IMR-90 (cell line): ENCODE measurements at regions not wholly inside any gene's neighbourhood (a gene's known extent, or its start where the extent isn't known, plus 50 kb on each side); places are given as distances from the start of the nearest gene placed in this dataset.

Experiments used
- ATAC-seq: fragments of 200-7000 bp; cut with Tn5 transposase; 2 replicates; pipeline ENCODE4 v1.9.1; 2020; ENCODE audit warnings: low read depth, mild to moderate bottlenecking, moderate library complexity
- BruUV-seq: library from RNA; stranded (reverse); fragments of 400-500 nt; replicated peaks from 2 replicates; lab custom pipeline; 2021; lab: Mats Ljungman, UMichigan
- CTCF ChIA-PET: fragments of 300-600 bp; formaldehyde crosslinking; extraction: SDS; loops from one replicate; lab custom pipeline; 2021; ENCODE audit warnings: antibody characterized with exemption; lab: Yijun Ruan, JAX
- POLR2A ChIA-PET: fragments of 300-600 bp; sonication (Branson Sonifier 250); formaldehyde crosslinking; loops from one replicate; lab custom pipeline; 2022; ENCODE audit warnings: antibody characterized with exemption; ENCODE audit not compliant: unreplicated experiment; lab: Charles Lee
- DNase-seq: peaks from one replicate; pipeline ENCODE4 v3.0.0; 2013
- H2AFZ ChIP-seq: replicated peaks from 2 replicates; pipeline ENCODE3; 2013; ENCODE audit warnings: low read length, mild to moderate bottlenecking; ENCODE audit not compliant: poor library complexity
- H2AK5ac ChIP-seq: 2 replicates; pipeline ENCODE4 v1.6.1; 2013; ENCODE audit warnings: low read depth, low read length, inconsistent platforms
- H2AK9ac ChIP-seq: replicated peaks from 2 replicates; pipeline ENCODE3; 2013; ENCODE audit warnings: mild to moderate bottlenecking, low read depth, low read length, moderate library complexity; ENCODE audit not compliant: poor library complexity
- H2BK120ac ChIP-seq: 2 replicates; pipeline ENCODE4 v1.6.1; 2013; ENCODE audit warnings: low read depth, low read length, inconsistent platforms
- H2BK15ac ChIP-seq: 3 replicates; pipeline ENCODE4 v1.6.1; 2013; ENCODE audit warnings: low read depth, low read length, inconsistent platforms
- H2BK20ac ChIP-seq: 2 replicates; pipeline ENCODE4 v1.6.1; 2013; ENCODE audit warnings: low read depth, mild to moderate bottlenecking, inconsistent platforms, low read length, moderate library complexity
- H2BK5ac ChIP-seq: 2 replicates; pipeline ENCODE4 v1.6.1; 2013; ENCODE audit warnings: mild to moderate bottlenecking, low read depth, low read length, inconsistent platforms; ENCODE audit not compliant: poor library complexity, severe bottlenecking
- H3K14ac ChIP-seq: replicated peaks from 2 replicates; pipeline ENCODE4 v1.6.1; 2013; ENCODE audit warnings: low read depth, low read length, inconsistent platforms
- H3K18ac ChIP-seq: 2 replicates; pipeline ENCODE4 v1.6.1; 2013; ENCODE audit warnings: low read depth, low read length, control low read depth
- H3K23ac ChIP-seq: 2 replicates; pipeline ENCODE4 v1.6.1; 2013; ENCODE audit warnings: low read depth, low read length, inconsistent platforms
- H3K27ac ChIP-seq: 2 replicates; pipeline ENCODE4 v1.5.1; 2013; ENCODE audit warnings: mild to moderate bottlenecking, control low read depth, low read length; ENCODE audit not compliant: insufficient read depth
- H3K27me3 ChIP-seq: 2 replicates; pipeline ENCODE4 v1.6.1; 2013; ENCODE audit warnings: low read length; ENCODE audit not compliant: control insufficient read depth, insufficient read depth
- H3K36me3 ChIP-seq: 2 replicates; pipeline ENCODE4 v1.6.1; 2013; ENCODE audit warnings: low read length, mixed read lengths; ENCODE audit not compliant: control insufficient read depth, insufficient read depth
- H3K4ac ChIP-seq: 2 replicates; pipeline ENCODE4 v1.6.1; 2013; ENCODE audit warnings: low read depth, low read length, inconsistent platforms
- H3K4me1 ChIP-seq: 2 replicates; pipeline ENCODE4 v1.6.1; 2013; ENCODE audit warnings: low read length, mixed read lengths; ENCODE audit not compliant: control insufficient read depth, insufficient read depth
- H3K4me2 ChIP-seq: 2 replicates; pipeline ENCODE4 v1.6.1; 2013; ENCODE audit warnings: low read depth, mild to moderate bottlenecking, control low read depth, low read length, moderate library complexity
- H3K4me3 ChIP-seq: 2 replicates; pipeline ENCODE4 v1.5.1; 2013; ENCODE audit warnings: low read depth, mild to moderate bottlenecking, control low read depth, low read length, moderate library complexity; ENCODE audit not compliant: insufficient read depth
- H3K56ac ChIP-seq: 2 replicates; pipeline ENCODE4 v1.6.1; 2013; ENCODE audit warnings: low read length, inconsistent platforms; ENCODE audit not compliant: insufficient read depth; ENCODE audit errors: extremely low read depth
- H3K79me1 ChIP-seq, 2 experiments: 2 replicates each; pipeline ENCODE4 v1.6.1; 2013; ENCODE audit warnings: low read length in 2 of 2, inconsistent platforms in 1 of 2, low read depth in 1 of 2
- H3K9ac ChIP-seq: 2 replicates; pipeline ENCODE4 v1.6.1; 2013; ENCODE audit warnings: low read depth, low read length, control low read depth
- H3K9me1 ChIP-seq: 2 replicates; pipeline ENCODE4 v1.6.1; 2013; ENCODE audit warnings: low read length, inconsistent platforms; ENCODE audit not compliant: insufficient read depth
- H3K9me3 ChIP-seq: 2 replicates; pipeline ENCODE4 v1.6.1; 2013; ENCODE audit warnings: low read length; ENCODE audit not compliant: control insufficient read depth, insufficient read depth
- H4K20me1 ChIP-seq: 2 replicates; pipeline ENCODE4 v1.6.1; 2013; ENCODE audit warnings: low read length, inconsistent platforms; ENCODE audit not compliant: insufficient read depth
- H4K5ac ChIP-seq: 2 replicates; pipeline ENCODE4 v1.6.1; 2013; ENCODE audit warnings: mild to moderate bottlenecking, low read depth, low read length, control low read depth
- H4K8ac ChIP-seq, 2 experiments: 2 replicates each; pipeline ENCODE4 v1.6.1; 2013; ENCODE audit warnings: low read depth in 2 of 2, low read length in 2 of 2, control low read depth in 1 of 2, inconsistent platforms in 1 of 2
- H4K91ac ChIP-seq: 2 replicates; pipeline ENCODE4 v1.6.1; 2013; ENCODE audit warnings: low read depth, low read length, inconsistent platforms; ENCODE audit not compliant: insufficient read depth
- ELK1 ChIP-seq: fragments of 150-350 bp; IDR thresholded peaks from 2 replicates; pipeline ENCODE4 v1.6.1; 2016; ENCODE audit warnings: low read depth, mild to moderate bottlenecking, low read length, moderate library complexity, borderline replicate concordance
- POLR2A ChIP-seq: IDR thresholded peaks from 2 replicates; pipeline ENCODE4 v1.6.1; 2012; ENCODE audit warnings: mild to moderate bottlenecking, low read depth, low read length
- WGBS, 2 experiments: methylation state at CpG; one replicate each; pipeline versions ENCODE4 v1.1.5 to v1.1.7; 2013; ENCODE audit warnings: missing lambda C conversion rate in 2 of 2; ENCODE audit not compliant: insufficient read length in 1 of 2; ENCODE audit errors: extremely low coverage in 2 of 2; 5-methylcytosine and 5-hydroxymethylcytosine counted together
- dilution Hi-C: fragments of 300-500 bp; cut with HindIII; formaldehyde crosslinking; loops from one replicate; pipeline ENCODE4 v1.14.3; 2018; ENCODE audit warnings: low sequenced_read_pairs; ENCODE audit not compliant: unreplicated experiment
- in situ Hi-C: fragments of 300-500 bp; cut with MboI; formaldehyde crosslinking; loops from 3 replicates; pipeline ENCODE4 v1.14.3; 2019; ENCODE audit warnings: low sequenced_read_pairs, inconsistent platforms, mixed read lengths
- intact Hi-C: fragments of 100-400 bp; cut with micrococcal nuclease; formaldehyde crosslinking; loops from 2 replicates; pipeline ENCODE4 v1.10.0; 2022

- Histone ChIP-seq H3K56ac (no peak overlapping the region), H3K9me3 (no peaks in the 10 kb centered on the region), H3K36me3 (no peaks in the 10 kb centered on the region), H3K79me1 (no peaks in the 10 kb centered on the region), H3K18ac (no peak overlapping the region), H3K9ac (no peak overlapping the region), H4K20me1 (no peaks in the 10 kb centered on the region), H2AK5ac (no peak overlapping the region), H3K4me1 (no peaks in the 10 kb centered on the region), H4K8ac (no peak overlapping the region), H4K91ac (no peak overlapping the region), H3K27ac (no peak overlapping the region), H3K9me1 (no peaks in the 10 kb centered on the region), H2BK15ac (no peak overlapping the region), H4K5ac (no peak overlapping the region), H3K4me2 (no peak overlapping the region), H2BK120ac (no peak overlapping the region), H3K27me3 (no peaks in the 10 kb centered on the region; the same call in 1 of the 2 replicates), H2AK9ac (no peak overlapping the region), H2BK5ac (no peak overlapping the region), H3K4ac (no peak overlapping the region), H2BK20ac (no peak overlapping the region), H2AFZ (no peak overlapping the region), H3K14ac (no peak overlapping the region), H3K23ac (no peak overlapping the region), H3K4me3 (no peak overlapping the region)
- DNase-seq (no peak), ATAC-seq (no peak)
- dilution Hi-C loops: no loop called here
- TF ChIP-seq POLR2A: no peak
- no peak for TF ChIP-seq ELK1
- no TSS peak for BruUV-seq
- in situ Hi-C loops: no loop called here
- CTCF ChIA-PET: no interaction called here
- POLR2A ChIA-PET: no interaction called here
- intact Hi-C loops: no loop called here
- WGBS, 2 experiments: no CpG with 5 or more reads among the region's 7 CpGs
Measured at GRCh38 chr15:31511707-31512310, 185.2 kb downstream of the KLF13 start.
